SKM-1 treated with dmso at 0.1 percent for 144 hours (cell line): ENCODE measurements at regions not wholly inside any gene's neighbourhood (a gene's known extent, or its start where the extent isn't known, plus 50 kb on each side); places are given as distances from the start of the nearest gene placed in this dataset.
A peak's percentile ranks its signal among the peaks of the same experiment; 100 is the strongest.

ENCODE experiments used
- DNase-seq: peaks from one replicate; lab custom pipeline; 2025; ENCODE audit not compliant: unreplicated experiment; lab: John Stamatoyannopoulos, UW

DNA sequence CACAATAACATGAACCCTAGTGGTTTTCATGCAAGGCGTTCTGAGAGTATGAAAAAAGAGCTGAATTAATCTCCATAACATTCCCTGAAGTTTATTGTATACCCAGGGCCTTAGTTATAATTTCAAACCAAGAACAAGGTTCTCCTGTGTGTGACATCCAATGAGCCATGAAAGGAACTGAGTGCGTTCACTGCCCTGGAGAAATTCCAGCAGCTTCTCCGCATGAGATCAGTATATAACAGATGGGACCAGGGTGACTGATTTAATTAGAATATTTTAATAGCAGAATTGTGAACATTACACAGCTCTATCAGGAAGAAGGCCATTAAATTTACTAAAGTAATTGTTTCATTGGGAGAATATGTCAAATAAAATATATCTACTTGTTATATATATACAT, 1190.5 kb upstream of the SLC10A2 start:
- DNase-seq, result no peak

GRCh38 chr13:104253063-104253680, 1187.0 kb upstream of the SLC10A2 start:
- DNase-seq, result no peak

DNA sequence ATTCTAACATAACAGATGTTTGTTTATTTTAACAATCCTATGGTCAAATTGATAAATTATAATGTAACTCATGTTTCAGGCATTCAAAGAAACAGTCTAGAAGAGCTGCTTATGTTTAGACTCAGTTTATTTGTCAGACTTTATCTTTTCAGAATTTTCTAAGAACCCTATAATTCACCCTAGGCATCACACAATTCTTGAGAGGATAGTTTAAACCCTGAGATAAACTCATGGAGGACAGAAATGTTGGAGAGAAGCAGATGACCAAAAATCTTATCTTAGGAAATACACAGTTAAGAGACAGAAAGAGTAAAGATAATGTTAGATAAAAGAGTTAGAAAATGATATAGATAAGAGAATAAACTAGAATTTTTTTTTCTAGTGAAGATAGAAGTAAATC, 1185.7 kb upstream of the SLC10A2 start:
- no peak for DNase-seq

DNA sequence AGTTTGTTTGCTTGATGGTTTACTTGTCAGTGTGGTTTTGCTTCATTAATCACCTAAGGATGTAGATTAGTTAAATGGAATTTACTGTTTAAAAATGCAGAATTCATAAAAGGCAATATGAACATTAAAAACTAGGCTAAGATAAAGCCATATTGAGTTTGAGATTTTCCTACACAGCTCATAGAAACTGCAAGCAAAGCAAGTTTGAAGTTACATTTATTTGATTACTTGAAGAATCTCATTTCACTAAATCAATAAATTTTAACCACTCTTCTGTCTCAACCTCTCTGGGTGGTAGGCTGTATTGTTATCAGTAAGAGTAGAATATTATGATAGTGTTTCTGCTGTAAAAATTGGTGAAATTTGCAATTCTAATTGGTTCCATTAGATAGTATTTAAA, 1180.7 kb upstream of the SLC10A2 start:
- no peak for DNase-seq

DNA sequence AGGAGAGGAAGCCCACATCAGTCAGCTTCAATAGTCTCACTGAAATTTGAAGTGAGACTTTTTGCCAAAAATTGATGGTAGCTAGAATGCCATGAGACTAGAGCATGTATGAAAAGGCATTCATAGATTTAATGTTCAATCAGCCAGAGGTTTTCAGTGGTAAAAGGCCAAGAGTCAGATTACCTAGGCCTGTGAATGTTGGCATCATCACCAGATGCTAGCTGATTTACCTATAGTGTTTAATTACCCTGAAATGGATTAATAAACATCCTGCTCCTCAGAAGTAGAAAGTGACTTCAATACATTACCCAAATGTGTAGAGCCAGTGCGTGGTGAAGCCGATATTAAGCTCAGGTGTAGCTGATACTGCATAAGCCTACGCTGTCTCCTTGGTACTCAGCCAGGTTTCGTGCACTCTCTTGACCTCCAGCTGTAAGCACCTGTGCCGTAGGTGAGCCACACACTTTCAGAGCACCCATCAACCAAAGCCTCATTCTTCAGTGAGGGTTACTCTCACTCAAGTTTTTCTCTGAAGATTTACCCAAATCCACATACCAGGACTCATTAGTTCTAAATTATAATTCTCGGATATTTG, 1140.3 kb upstream of the SLC10A2 start:
- DNase-seq, result no peak

DNA sequence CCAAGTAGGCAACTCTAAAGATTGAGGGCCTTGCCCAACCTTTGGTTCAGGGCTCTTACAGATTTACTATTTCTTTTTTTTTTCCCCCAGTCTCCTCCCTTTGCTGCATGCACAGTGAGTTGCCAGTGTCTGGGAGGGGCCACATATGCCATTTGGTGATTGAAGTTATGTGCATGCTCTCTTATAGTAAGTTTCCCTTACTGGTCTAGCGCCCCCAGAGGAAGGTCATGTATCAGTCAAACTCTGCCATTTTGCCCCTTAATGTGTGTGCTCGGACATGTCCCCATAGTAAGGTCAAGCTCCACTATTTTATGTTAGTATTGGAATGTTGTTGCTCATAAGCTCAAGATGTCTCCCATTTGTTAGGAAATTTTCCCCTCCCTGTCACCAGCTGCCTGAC, 1138.0 kb upstream of the SLC10A2 start:
- DNase-seq, result no peak

DNA sequence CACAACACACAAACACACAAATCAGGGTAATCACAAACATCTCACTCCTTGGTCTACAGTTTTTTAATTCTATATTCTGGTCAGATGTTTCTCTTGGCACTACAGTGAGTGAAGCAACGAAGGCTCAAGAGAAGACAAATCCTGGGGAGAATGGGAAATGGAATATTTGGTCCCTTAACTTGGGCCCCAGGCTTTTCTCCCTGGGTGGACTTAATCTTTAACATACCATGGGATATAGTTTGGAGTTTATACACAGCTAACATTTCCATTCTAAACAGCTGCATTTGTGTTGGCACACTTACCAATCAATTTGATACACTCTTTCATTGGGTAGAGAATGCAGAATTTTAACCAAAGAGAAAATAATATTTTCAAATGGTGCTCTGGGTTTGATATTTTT, 1132.6 kb upstream of the SLC10A2 start:
- DNase-seq, result no peak

DNA sequence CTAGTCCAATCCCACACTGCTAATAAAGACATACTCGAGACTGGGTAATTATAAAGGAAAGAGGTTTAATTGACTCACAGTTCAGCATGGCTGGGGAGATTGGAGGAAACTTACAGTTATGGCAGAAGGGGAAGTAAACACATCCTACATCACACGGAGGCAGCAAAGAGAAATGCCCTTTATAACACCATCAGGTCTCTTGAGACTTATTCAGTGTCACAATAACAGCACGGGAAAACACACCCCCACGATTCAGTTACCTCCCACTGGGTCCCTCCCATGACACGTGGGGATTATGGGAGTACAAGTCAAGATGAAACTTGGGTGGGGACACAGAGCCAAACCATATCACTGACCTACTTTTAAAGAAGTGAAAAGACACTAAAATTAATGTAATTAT, 1130.4 kb upstream of the SLC10A2 start:
- DNase-seq, result no peak

DNA sequence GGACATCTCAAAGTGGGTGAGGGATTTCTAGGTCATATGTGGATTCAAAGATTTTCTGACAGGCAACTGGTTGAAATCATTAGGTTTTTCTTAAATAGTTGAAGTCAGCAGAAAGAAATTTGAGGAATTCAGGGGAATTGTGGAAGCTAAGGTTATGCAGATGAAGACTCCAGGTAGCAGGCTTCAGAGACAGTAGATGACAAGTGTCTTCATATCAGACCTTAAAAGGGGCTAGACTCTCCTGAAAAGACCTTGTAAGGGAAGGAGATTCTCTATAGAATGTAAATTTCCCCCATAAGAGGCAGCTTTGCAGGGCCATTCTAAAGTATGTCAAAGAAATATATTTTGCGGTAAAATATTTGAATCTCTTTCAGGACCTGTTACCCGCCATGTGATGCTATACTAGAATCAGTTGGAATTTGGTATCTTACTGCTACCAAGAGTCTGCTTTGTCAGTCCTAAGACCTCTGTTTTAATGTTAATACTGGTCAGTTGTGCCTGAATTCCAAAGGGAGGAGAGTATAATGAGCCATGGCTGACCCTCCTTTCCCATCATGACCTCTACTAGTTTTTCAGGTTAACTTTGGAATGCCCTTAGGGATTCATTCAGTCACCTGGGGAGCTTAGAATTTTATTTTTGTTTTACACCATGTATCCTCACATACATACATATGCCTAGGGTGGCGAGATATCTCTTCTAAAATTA, 1115.5 kb upstream of the SLC10A2 start:
- DNase-seq, result no peak

- DNase-seq, result no peak
These were observed 1104.9 kb upstream of the SLC10A2 start for GRCh38 chr13:104170980-104171555.

DNA sequence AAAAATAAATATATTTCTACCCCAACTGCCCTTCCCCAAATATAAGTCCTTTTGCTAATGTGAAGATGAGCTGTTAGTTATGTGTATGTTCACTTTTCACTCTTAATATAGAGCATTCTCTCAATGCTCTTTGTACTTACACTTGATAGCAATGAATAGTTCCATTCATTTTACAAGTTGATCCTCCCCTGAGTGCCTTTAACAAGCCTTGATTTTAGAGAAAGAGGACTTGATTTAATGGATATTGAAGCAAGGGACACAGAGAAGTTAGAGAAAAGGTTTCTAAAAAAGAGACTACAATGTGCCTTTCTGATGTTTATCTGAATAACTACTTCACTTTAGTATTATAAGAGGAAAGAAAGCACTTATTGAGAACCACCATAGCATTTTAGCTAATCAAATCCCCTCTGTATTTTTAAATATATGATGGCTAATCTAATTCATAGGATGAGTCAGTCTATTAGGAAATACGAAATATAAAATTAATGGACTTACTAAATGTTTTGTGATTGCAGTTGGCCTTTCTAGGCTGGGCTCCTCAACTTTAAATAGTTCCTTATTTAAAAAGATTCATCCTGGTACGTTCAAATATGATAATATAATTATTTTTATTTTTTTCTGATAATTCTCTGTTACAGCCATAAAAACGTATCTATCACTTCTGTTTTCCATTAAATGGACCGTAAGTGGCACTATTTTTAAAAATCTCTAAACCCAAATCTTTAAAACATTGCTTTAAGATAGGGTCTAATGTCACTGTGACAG, 1097.8 kb upstream of the SLC10A2 start:
- DNase-seq, result no peak

- no peak for DNase-seq
These were observed 1094.3 kb upstream of the SLC10A2 start for GRCh38 chr13:104160536-104160935.

- no peak for DNase-seq
These were observed 1077.7 kb upstream of the SLC10A2 start for GRCh38 chr13:104143760-104144416.

DNA sequence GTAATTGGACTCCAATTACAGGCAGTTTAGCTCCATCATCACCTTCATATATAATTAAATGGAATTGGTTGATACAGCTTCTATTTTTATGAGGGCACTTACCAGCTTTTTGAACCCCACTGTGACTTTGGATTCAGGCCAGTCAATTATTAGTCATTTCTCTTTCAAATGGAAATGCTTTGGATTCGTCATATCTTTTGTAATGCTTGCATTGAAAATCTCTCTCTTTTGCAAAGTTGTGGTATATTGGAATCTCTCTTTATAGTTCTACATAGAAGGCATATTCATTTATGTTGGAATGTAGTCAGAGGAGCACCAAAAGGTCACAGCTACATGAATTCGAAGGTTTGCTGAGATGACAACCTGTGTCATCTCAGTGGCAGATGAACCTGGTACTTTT, 1074.3 kb upstream of the SLC10A2 start:
- no peak for DNase-seq

DNA sequence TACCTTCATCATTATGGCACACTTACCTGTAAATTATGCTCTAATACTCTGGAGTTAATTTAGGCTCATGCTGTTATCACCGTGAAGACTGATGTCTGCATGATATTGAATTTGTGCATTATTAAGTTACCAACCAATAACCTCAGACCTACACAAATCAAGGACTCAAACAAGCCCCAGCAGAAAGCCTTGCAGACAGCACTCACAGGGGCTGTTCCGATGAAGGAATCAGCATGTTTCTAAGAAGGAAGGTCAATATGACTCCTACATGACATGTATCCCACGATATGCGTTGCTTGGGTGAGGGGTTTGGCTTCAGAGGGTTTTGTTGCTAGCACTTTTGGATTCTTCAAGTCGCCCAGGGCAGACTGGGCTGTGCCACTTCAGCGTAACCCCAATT, 1071.2 kb upstream of the SLC10A2 start:
- no peak for DNase-seq

- DNase-seq, result no peak
These were observed 1066.6 kb upstream of the SLC10A2 start for GRCh38 chr13:104132849-104133248.

GRCh38 chr13:104114101-104114500, 1047.9 kb upstream of the SLC10A2 start:
- peak; percentile 36 for DNase-seq

GRCh38 chr13:104111031-104111430, 1044.8 kb upstream of the SLC10A2 start:
- no peak for DNase-seq

GRCh38 chr13:104106705-104107393, 1040.6 kb upstream of the SLC10A2 start:
- no peak for DNase-seq
